ENCODE measurements at regions not wholly inside any gene's neighbourhood (a gene's known extent, or its start where the extent isn't known, plus 50 kb on each side); places are given as distances from the start of the nearest gene placed in this dataset.

DNA sequence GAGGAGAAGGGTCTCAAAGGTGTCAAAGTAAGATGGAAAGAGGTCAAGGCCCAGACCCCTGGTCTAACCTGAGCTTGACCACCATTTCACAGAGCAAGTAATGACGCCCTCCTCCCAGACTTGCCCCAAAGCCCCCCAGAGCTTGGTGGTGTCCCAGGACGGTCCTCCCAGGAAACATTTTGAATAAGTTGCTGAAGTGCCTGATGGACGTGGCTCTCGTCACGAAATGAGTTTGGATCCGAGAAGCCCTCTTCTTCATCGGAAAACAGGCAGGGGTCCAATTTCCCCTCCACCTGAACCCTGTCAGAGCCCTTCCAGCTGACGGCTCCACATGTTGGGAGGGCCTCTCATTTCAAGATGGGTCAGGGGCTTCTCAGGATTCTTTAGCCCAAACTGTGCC is 54.5 kb upstream of the TPM4 start:
- DNase-seq (ENCODE audit: extremely low spot score, insufficient read length, low read depth), result no peak
- no peak for FAIRE-seq

DNA sequence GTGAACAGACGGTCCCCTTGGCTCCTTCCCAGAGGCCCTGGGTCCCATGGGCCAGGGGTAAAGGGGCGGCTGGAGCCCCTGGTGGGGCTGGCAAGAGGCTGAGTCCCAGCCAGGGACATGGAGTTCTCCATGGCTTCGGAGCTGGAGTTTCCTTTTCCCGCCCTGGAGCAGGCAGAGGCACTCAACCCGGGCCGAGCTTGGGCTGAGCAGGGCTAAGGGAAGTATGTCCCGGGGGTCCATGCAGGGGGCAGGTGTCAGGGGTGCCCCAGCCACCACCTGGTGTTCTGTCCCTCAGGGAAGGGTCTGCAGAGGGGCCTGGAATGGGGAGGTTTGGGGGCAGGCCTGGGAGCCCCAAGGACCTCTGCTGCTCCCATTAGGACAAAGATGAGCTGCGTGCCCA is 54.0 kb upstream of the TPM4 start:
- FAIRE-seq, result no peak
- DNase-seq (ENCODE audit: extremely low spot score, insufficient read length, low read depth), result no peak

DNA sequence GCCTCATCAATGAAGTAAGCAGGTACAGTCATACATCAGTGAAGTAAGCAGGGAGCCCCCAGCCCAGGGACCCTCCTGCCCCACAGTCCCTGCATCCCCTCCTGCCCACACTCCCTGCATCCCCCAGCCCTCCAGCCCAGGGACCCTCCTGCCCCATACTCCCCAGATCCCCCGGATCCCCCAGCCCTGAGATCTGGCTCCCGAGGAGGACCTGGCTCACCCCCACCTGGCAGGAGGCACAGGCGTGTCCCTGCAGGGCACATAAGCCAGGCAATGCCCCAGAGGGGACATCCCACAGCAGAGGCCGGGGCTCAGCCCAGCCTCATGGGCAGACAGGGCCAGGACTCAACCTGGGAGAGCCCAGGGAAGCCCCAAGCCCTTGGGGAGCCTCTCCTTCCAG is 53.6 kb upstream of the TPM4 start:
- FAIRE-seq, result no peak
- DNase-seq (ENCODE audit: extremely low spot score, insufficient read length, low read depth), result no peak

DNA sequence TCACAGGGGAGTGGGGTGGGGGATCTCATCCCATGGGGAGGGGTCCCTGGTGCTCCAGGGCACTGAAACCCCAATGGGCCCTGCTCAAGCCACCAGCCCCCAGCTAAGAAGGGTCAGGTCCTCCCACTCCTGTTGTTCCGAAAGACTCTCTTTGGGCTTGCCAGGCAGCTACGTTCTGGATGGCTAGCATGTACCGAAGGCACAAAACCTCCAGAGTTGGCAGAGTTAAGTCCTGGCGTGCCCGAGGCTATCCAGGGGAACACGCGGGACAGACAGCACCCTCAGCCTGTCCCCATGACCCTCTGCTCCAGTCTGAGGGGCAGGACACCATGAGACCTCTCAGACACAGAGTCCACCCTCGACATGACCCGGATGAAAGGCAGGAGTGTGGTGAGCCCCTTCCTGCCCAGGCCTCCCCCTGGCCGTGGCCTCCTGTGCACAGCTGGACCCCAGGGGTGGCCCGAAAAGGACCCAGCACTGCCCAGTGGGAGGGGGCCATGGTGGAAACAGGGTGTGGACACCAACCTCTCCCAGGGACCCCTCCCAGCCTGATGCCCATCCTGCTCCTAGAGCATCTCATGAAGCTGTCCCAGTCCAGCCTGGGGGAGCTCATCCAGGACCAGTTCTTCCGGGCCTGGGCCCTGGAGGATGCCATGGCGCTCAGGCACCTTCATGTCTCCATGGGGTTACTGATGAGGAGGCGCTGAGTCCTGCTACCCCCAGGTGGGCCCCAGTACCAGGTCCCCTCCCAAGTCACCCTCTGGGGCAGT is 53.0 kb upstream of the TPM4 start:
- no peak for FAIRE-seq
- DNase-seq (ENCODE audit: extremely low spot score, insufficient read length, low read depth), result no peak

DNA sequence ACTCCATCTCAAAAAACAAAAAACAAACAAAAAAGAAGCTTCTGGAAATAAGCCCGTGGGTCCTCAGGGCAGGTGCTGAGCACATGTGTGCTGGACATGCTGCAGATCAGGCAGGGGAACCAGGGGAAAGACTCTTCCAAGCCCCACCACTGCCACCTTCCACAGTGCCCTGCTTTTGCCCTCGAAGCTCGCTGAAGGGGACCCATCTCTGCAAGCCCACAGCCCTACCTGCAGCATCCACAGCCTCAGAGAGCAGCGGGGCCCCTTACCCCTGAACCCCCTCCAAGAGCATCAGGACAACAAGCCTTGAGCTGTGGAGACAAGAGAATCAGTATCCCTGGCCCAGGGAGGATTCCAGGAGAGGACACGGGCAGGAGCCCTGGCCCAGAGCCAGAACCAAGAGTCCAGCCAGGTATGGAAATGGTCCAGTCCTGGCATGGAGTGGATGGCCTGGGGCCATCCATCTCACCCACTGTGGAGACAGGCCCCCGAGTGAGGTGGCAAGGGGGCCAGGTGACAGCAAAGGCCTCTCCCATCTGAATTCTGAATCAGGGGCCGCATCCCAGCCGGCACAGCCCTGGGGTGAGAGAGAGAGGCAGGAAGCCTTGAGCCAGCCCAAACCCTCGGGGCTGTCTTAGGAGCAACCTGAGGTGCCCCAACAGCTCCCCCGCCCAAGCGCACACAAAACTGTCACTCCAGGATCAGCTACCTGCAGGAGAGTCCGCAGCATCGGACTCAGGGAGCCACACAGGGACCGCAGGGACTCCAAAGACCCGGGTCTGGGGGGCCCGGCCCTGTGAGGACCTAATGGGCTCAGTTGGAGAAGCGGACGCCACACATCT is 51.8 kb upstream of the TPM4 start:
- no peak for FAIRE-seq

DNA sequence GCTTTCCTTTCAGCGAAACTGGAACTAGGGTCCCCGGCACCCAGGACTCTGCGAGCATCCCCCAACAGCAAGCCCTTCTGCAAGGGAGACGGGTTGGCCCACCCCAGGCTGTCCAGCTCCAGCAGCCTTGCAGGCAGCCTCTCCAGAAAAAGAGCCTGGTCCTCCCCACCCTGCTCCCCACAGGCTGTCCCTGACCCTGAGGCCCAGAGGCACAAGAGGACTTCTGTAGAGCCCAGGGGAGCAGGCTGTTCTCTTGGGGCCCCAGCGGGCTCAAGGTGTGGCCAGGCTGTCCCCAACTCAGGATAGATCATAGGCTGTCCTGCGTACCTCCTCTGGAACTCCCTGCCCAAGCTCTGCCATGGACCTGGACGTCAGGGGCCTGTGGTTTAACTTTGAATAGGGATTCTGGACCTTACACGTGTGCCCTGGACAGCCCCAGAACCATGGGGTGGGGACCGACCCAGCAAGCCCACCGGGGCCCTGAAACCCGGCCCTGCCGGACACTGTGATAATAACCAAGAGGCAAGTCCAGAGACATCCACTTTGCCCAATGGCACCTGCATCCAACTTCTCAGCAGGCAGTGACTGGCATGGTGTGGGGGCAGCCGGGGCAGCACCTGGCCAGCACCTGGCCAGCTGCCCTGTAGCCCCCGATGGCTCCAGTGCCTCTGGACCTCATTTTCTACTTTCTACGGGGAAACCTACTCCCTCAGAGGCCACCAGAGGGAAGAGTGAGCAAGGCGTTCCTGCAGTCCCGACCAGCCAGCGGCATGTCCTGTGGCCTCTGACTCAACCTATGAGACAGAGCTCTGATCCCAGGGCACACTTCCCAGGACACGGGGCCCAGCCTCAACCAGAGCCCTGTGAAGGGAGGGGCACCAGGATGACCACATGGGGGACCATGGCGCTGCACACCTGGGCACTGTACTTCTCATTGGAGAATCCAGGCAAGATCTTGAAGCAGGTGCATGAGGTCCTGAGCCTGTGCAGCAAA is 50.9 kb upstream of the TPM4 start:
- DNase-seq (ENCODE audit: extremely low spot score, insufficient read length, low read depth) (peak; percentile 17), FAIRE-seq (no peak)

More for the DNA sequence above, 51.8 kb upstream of the TPM4 start:
- no peak for DNase-seq (ENCODE audit: extremely low spot score, insufficient read length, low read depth)

DNA sequence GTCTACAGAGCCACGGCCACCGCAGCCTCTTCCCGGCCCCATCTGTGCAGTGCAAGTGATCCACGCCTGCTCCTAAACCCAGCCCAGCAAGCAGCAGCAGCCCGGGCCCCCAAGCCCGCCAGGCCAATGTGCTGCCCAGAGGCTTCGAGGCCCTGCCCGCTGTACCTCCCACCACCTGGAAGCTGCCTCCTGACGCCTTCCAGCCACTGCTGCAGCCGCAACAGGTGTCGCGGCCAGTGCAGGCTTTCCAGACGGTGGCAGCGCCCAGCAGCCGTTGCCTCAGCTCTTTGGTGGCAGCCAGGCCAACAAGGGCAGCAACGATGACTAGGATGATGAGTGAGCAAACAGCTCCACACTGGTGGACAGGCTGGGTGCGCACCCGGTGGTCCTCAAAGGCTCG is 50.2 kb upstream of the TPM4 start:
- DNase-seq (ENCODE audit: extremely low spot score, insufficient read length, low read depth), result no peak
- no peak for FAIRE-seq

All from GM18507 (cell line).